ENCODE measurements at regions not wholly inside any gene's neighbourhood (a gene's known extent, or its start where the extent isn't known, plus 50 kb on each side); places are given as distances from the start of the nearest gene placed in this dataset.

DNA sequence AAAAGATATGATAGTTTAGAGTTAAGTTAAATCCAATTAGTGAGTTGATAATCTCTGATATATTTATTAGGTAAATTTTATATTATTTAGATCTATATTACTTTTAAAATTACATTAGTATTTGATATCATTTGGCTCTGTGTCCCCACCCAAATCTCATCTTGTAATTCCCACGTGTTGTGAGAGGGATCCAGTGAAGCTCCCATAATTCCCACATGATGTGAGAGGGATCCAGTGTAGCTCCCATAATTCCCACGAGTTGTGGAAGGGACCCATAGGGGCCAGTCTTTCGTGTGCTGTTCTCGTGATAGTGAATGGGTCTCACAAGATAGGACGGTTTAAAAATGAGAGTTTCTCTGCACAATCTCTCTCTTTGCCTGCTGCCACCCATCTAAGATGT, 1183.6 kb downstream of the NSUN3 start:
- no peak for DNase-seq (ENCODE audit: low read depth)
- H3K4me3 ChIP-seq (ENCODE audit: low read depth, low read length): no peak overlapping the region
- TF ChIP-seq, protein P1, sequence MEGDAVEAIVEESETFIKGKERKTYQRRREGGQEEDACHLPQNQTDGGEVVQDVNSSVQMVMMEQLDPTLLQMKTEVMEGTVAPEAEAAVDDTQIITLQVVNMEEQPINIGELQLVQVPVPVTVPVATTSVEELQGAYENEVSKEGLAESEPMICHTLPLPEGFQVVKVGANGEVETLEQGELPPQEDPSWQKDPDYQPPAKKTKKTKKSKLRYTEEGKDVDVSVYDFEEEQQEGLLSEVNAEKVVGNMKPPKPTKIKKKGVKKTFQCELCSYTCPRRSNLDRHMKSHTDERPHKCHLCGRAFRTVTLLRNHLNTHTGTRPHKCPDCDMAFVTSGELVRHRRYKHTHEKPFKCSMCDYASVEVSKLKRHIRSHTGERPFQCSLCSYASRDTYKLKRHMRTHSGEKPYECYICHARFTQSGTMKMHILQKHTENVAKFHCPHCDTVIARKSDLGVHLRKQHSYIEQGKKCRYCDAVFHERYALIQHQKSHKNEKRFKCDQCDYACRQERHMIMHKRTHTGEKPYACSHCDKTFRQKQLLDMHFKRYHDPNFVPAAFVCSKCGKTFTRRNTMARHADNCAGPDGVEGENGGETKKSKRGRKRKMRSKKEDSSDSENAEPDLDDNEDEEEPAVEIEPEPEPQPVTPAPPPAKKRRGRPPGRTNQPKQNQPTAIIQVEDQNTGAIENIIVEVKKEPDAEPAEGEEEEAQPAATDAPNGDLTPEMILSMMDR (IDR thresholded peaks at IDR 0.05; ENCODE audit: low read depth, low read length, missing control alignments): no peak
- in situ Hi-C loops (cut with HindIII; ENCODE audit: low sequenced_read_pairs): no loop called here

DNA sequence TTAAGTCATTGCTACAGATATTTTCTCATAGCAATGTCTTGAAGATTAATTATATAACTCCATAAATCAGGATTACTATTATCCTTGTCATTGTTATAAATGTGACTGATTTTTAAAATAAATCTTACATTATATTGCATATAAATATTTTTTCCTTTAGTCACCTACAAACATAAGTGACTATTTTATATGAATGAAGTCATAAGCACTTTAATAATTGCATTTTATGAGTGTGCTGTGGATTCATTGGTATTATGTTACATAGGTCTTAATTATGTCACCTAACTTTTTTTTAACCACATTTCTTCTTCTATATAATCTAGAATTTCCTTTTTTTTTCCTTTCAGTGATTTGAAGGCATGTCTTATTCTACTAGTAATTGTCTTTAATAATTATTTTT, 1191.2 kb downstream of the NSUN3 start:
- H3K4me3 ChIP-seq (ENCODE audit: low read depth, low read length): no peak overlapping the region
- TF ChIP-seq, protein P1 (IDR thresholded peaks at IDR 0.05; ENCODE audit: low read depth, low read length, missing control alignments): no peak
- DNase-seq (ENCODE audit: low read depth): no peak
- in situ Hi-C loops (cut with HindIII; ENCODE audit: low sequenced_read_pairs): no loop called here

DNA sequence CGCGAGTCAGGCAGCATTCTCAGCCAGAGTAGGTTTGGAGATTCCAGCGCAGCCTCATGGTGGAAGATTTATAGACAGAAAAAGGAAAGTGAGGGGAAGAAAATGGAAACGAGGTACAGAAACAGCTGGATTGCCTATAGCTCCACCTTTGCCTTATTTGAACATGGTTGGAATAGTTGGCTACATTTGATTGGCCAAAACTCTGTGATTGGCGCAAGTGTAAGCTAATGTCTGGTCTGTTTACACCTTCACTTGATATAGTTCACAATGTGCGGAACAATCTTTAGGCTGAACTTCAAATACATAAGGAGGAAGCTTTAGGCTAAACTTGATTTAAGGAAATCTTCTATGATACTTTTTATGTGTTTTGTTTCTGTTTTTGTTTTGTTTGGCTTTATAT, 1191.9 kb downstream of the NSUN3 start:
- H3K4me3 ChIP-seq (ENCODE audit: low read depth, low read length): no peak overlapping the region
- no peak for DNase-seq (ENCODE audit: low read depth)
- in situ Hi-C loops (cut with HindIII; ENCODE audit: low sequenced_read_pairs): no loop called here
- TF ChIP-seq, protein P1 (IDR thresholded peaks at IDR 0.05; ENCODE audit: low read depth, low read length, missing control alignments): no peak

DNA sequence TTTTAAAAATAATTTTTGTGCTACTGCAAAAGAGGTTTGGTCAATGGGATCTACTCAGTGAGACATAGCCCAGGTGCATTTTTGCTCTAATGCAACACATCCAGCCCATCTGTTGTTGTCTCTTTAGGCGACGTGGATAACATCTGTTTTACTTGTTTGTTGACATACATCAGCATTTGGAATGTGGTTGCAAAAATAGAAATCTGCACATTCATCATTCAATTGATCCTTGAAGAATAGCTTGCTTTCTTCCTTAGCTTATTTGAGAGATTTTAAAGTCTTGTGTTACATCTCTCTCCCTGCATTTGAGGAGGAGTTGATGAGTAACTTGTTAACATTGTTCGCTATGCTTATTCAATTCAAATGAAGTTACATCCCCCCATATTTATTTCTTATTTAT, 1202.3 kb downstream of the NSUN3 start:
- TF ChIP-seq, protein P1 (IDR thresholded peaks at IDR 0.05; ENCODE audit: low read depth, low read length, missing control alignments): no peak
- DNase-seq (ENCODE audit: low read depth): no peak
- no peak overlapping the region for H3K4me3 ChIP-seq (ENCODE audit: low read depth, low read length)
- in situ Hi-C loops (cut with HindIII; ENCODE audit: low sequenced_read_pairs): no loop called here

DNA sequence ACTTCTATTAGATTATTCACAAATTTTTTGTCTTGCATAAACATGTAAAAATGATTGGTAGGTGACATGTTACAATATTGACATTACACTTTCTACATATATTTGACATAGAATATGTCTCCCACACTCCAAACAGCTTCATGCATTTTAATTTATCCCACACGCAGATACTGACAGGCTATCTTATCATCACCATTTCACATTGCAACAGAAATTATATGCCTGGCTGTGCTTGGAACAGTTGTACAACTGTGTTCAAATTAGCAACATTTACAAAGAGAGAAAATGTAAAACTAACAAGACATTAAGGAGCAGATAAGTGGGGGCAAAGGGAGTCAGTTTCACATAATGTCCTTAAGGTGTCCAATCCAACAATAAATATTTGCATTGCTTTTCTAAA, 1208.5 kb downstream of the NSUN3 start:
- H3K4me3 ChIP-seq (ENCODE audit: low read depth, low read length): no peak overlapping the region
- in situ Hi-C loops (cut with HindIII; ENCODE audit: low sequenced_read_pairs): no loop called here
- no peak for DNase-seq (ENCODE audit: low read depth)
- TF ChIP-seq, protein P1 (IDR thresholded peaks at IDR 0.05; ENCODE audit: low read depth, low read length, missing control alignments): no peak

DNA sequence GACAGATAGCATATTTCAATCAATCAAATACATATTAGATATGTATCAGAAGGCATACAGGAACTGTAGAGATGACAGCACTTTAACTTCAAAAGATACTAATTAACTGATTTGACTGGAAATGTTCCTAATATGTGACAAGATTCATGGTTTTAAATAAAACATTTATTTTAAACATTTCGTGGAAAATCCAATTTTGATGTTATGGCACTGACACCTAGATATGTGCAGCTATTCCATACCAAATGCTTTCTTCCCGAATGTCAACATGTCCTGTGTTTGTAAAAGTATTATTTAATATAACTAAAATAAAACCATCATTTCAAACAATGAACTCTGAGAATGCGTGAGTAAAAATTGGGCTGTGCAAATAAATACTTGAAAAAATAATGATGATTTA, 1209.3 kb downstream of the NSUN3 start:
- DNase-seq (ENCODE audit: low read depth): no peak
- TF ChIP-seq, protein P1 (IDR thresholded peaks at IDR 0.05; ENCODE audit: low read depth, low read length, missing control alignments): no peak
- in situ Hi-C loops (cut with HindIII; ENCODE audit: low sequenced_read_pairs): no loop called here
- no peak overlapping the region for H3K4me3 ChIP-seq (ENCODE audit: low read depth, low read length)

DNA sequence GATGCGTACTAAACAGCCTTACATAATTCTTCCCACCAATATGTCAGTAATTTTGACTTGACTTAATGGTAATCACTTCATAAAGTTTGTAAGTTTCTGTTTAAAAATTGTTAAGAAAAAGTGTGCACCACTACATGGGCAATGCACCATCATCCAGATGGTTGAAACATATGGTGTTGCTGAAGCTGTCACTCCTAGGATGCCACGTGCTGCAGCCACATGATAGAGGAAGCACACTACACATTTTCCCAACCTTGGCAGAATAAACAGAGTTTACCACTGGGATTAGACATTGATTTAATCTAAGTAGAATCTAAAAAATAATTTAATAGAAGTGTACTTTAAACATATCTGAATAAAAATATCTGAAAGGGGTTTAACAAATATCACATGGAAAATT, 1209.9 kb downstream of the NSUN3 start:
- TF ChIP-seq, protein P1 (IDR thresholded peaks at IDR 0.05; ENCODE audit: low read depth, low read length, missing control alignments): no peak
- DNase-seq (ENCODE audit: low read depth): no peak
- in situ Hi-C loops (cut with HindIII; ENCODE audit: low sequenced_read_pairs): no loop called here
- no peak overlapping the region for H3K4me3 ChIP-seq (ENCODE audit: low read depth, low read length)

All from astrocyte of the cerebellum (primary cell).